ENCODE measurements at regions not wholly inside any gene's neighbourhood (a gene's known extent, or its start where the extent isn't known, plus 50 kb on each side); places are given as distances from the start of the nearest gene placed in this dataset.

GRCh38 chr14:81709681-81710080 lies 176.0 kb upstream of the SEL1L start:
- TF ChIP-seq CTCF (IDR thresholded peaks at IDR 0.05; ENCODE audit: low read depth, low read length) (no peak), POLR2A (IDR thresholded peaks at IDR 0.05; ENCODE audit: extremely low read depth, insufficient read length) (no peak)
- TF ChIP-seq, protein P1, sequence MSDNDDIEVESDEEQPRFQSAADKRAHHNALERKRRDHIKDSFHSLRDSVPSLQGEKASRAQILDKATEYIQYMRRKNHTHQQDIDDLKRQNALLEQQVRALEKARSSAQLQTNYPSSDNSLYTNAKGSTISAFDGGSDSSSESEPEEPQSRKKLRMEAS (IDR thresholded peaks at IDR 0.05; ENCODE audit: low read depth, low read length), result no peak

Data from NB4 (cell line).